Progenitor cell of endocrine pancreas (in vitro differentiated cells): ENCODE measurements at regions not wholly inside any gene's neighbourhood (a gene's known extent, or its start where the extent isn't known, plus 50 kb on each side); places are given as distances from the start of the nearest gene placed in this dataset.

Source experiments
- DNase-seq: peaks from one replicate; pipeline ENCODE4 v3.0.0; 2021; ENCODE audit warnings: low spot score; ENCODE audit not compliant: unreplicated experiment
- H3K27ac Mint-ChIP-seq: 2 replicates; pipeline ENCODE4 v1.8.0; 2021; ENCODE audit warnings: mild to moderate bottlenecking, moderate library complexity, mixed read lengths
- H3K27me3 Mint-ChIP-seq: 2 replicates; pipeline ENCODE4 v1.8.0; 2021; ENCODE audit warnings: mixed read lengths
- H3K36me3 Mint-ChIP-seq: 2 replicates; pipeline ENCODE4 v1.8.0; 2022; ENCODE audit warnings: mixed read lengths; ENCODE audit not compliant: insufficient read depth
- H3K4me1 Mint-ChIP-seq: 2 replicates; pipeline ENCODE4 v1.8.0; 2021; ENCODE audit warnings: low read depth, mixed read lengths
- H3K4me3 Mint-ChIP-seq: 2 replicates; pipeline ENCODE4 v1.8.0; 2021; ENCODE audit warnings: low read depth, mild to moderate bottlenecking, moderate library complexity, mixed read lengths
- H3K9me3 Mint-ChIP-seq: 2 replicates; pipeline ENCODE4 v1.8.0; 2021; ENCODE audit warnings: low read depth, mixed read lengths
- CTCF ChIP-seq: fragments of 200-600 bp; sonication (generic); IDR thresholded peaks from one replicate; pipeline ENCODE4 v1.5.0; 2021; ENCODE audit warnings: antibody characterized with exemption, mild to moderate bottlenecking; ENCODE audit not compliant: unreplicated experiment

DNA sequence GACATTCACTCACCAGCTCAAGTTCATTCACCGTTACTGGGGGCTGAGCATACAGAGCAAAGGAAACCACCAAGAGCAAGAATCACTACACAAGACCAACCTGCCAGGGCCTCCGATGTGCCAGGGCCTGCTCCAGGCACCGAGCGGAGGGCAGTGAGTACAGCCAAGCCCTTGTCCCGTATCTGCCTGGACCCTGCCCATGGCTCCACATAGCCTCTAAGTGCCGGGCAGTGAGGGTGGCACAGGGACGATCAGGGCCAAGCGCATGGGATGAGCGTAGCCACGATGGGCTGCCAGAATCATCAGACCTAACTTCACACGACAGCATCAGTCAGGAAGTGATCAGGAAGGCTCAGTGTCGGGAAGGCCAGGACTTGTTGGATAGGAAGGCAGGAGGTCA is 199.6 kb downstream of the BCL11B start:
- no peak overlapping the region for H3K4me3 Mint-ChIP-seq
- no peak for TF ChIP-seq CTCF
- no peak overlapping the region for H3K27ac Mint-ChIP-seq
- no peaks in the 10 kb centered on the region for H3K36me3 Mint-ChIP-seq
- H3K9me3 Mint-ChIP-seq: peaks cover 3% of the 10 kb centered on the region
- peaks cover 8% of the 10 kb centered on the region for H3K27me3 Mint-ChIP-seq
- no peaks in the 10 kb centered on the region for H3K4me1 Mint-ChIP-seq
- no peak for DNase-seq

DNA sequence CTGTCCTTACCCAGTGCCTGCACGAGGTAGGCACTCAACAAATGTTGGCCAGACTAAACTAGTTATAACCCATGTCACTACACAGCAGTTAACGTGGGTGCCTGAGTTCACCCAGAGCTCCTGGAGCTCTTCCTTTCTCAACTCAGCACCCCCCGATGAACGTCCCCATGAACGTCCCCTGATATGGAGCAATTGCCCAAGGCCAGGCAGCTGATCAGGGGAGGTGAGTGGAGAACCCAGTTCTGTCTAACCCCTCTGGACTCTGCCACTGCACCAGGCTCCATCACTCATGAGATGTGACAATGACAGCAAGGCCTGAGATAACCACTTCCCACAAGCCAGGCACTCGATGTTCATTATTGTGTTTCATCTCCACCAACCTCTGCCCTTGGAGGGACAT is 199.0 kb downstream of the BCL11B start:
- Mint-ChIP-seq H3K27me3 (peaks cover 8% of the 10 kb centered on the region), H3K9me3 (peaks cover 3% of the 10 kb centered on the region), H3K27ac (no peak overlapping the region), H3K4me3 (no peak overlapping the region), H3K36me3 (no peaks in the 10 kb centered on the region), H3K4me1 (no peaks in the 10 kb centered on the region)
- TF ChIP-seq CTCF: no peak
- DNase-seq: no peak

- H3K27ac Mint-ChIP-seq: no peak overlapping the region
- H3K4me1 Mint-ChIP-seq: no peaks in the 10 kb centered on the region
- H3K27me3 Mint-ChIP-seq: peaks cover 8% of the 10 kb centered on the region
- H3K4me3 Mint-ChIP-seq: no peak overlapping the region
- peaks cover 3% of the 10 kb centered on the region for H3K9me3 Mint-ChIP-seq
- no peak for DNase-seq
- TF ChIP-seq CTCF: no peak
- H3K36me3 Mint-ChIP-seq: no peaks in the 10 kb centered on the region
Measured at GRCh38 chr14:99073431-99073830, 198.6 kb downstream of the BCL11B start.

GRCh38 chr14:99075061-99075460 is 196.9 kb downstream of the BCL11B start:
- H3K4me3 Mint-ChIP-seq: no peak overlapping the region
- TF ChIP-seq CTCF: no peak
- H3K27me3 Mint-ChIP-seq: peaks cover 8% of the 10 kb centered on the region
- H3K27ac Mint-ChIP-seq: no peak overlapping the region
- no peak for DNase-seq
- H3K4me1 Mint-ChIP-seq: no peaks in the 10 kb centered on the region
- no peaks in the 10 kb centered on the region for H3K36me3 Mint-ChIP-seq
- H3K9me3 Mint-ChIP-seq: peaks cover 3% of the 10 kb centered on the region

DNA sequence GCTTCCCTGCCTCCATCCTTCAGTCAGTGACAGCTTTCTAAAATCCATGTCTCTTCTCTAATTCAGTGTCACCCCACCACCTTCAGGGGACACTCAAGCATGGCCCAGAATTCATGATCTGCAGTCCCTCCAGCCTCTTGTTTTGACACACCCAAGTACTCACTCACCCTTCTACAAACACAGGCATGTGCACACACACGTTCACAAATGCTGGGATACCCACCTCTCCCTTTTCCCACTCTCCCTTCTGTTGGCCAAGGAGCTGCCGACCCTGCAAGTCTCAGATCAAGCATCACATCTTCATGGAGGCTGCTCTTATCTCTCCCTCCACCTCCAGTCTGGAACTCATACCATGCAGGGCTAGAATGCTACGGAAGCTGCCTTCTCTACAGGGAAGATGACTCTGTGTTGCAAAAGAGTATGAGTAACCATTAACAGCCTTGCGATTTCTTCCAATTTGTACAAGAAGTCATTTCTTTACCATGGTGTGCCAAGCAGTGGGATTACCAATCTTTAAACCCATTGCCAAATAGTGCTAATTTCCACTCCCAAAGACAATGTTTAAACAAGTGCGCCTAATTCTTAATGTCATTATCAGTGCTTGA is 196.1 kb downstream of the BCL11B start:
- DNase-seq: no peak
- Mint-ChIP-seq H3K27ac (no peak overlapping the region), H3K36me3 (no peaks in the 10 kb centered on the region), H3K4me3 (no peak overlapping the region), H3K4me1 (no peaks in the 10 kb centered on the region), H3K27me3 (peaks cover 8% of the 10 kb centered on the region), H3K9me3 (peaks cover under 1% of the 10 kb centered on the region)
- TF ChIP-seq CTCF: no peak
